22Rv1 (cell line): ENCODE measurements at regions not wholly inside any gene's neighbourhood (a gene's known extent, or its start where the extent isn't known, plus 50 kb on each side); places are given as distances from the start of the nearest gene placed in this dataset.

ENCODE experiments used
- H3K27ac ChIP-seq: fragments of 450-650 bp; 2 replicates; pipeline ENCODE4 v1.5.1; 2017
- ZFX ChIP-seq: fragments of 450-650 bp; IDR thresholded peaks from 2 replicates; pipeline ENCODE4 v1.6.1; 2017; ENCODE audit warnings: antibody characterized with exemption, borderline replicate concordance
- TF ChIP-seq, protein P1 (sequence below): fragments of 450-650 bp; IDR thresholded peaks from 2 replicates; pipeline ENCODE4 v1.5.1; 2017; ENCODE audit warnings: mild to moderate bottlenecking

GRCh38 chr2:13583609-13584008 lies 866.9 kb downstream of the TRIB2 start:
- TF ChIP-seq ZFX = no peak
- TF ChIP-seq, protein P1, sequence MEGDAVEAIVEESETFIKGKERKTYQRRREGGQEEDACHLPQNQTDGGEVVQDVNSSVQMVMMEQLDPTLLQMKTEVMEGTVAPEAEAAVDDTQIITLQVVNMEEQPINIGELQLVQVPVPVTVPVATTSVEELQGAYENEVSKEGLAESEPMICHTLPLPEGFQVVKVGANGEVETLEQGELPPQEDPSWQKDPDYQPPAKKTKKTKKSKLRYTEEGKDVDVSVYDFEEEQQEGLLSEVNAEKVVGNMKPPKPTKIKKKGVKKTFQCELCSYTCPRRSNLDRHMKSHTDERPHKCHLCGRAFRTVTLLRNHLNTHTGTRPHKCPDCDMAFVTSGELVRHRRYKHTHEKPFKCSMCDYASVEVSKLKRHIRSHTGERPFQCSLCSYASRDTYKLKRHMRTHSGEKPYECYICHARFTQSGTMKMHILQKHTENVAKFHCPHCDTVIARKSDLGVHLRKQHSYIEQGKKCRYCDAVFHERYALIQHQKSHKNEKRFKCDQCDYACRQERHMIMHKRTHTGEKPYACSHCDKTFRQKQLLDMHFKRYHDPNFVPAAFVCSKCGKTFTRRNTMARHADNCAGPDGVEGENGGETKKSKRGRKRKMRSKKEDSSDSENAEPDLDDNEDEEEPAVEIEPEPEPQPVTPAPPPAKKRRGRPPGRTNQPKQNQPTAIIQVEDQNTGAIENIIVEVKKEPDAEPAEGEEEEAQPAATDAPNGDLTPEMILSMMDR = no peak

GRCh38 chr2:13584020-13584419 lies 867.3 kb downstream of the TRIB2 start:
- no peak for TF ChIP-seq ZFX
- TF ChIP-seq, protein P1 = no peak
- no peak overlapping the region for H3K27ac ChIP-seq

More at GRCh38 chr2:13583609-13584008, 866.9 kb downstream of the TRIB2 start:
- no peak overlapping the region for H3K27ac ChIP-seq

GRCh38 chr2:13585732-13586131 lies 869.0 kb downstream of the TRIB2 start:
- TF ChIP-seq, protein P1 = no peak
- TF ChIP-seq ZFX = no peak
- H3K27ac ChIP-seq = no peak overlapping the region

GRCh38 chr2:13596233-13596632 lies 879.5 kb downstream of the TRIB2 start:
- TF ChIP-seq, protein P1 = no peak
- no peak for TF ChIP-seq ZFX
- H3K27ac ChIP-seq = no peak overlapping the region

DNA sequence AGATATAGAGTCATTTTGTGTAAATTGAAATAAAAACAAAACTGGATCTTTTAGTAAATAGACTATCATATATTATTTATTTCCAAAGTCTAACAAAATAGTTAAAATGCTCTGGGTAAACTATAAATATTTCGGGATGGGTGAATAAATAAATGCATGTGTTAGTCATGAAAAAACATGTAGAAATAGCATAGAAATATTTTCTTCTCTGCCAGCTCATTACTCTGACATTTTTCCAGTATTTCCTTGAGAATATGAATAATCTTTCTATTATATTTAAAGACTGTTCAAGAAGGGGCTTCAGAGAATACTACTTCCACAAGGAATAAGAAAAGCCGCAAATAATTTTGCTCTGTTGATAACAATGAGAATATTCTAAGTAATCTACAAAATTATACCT lies 880.4 kb downstream of the TRIB2 start:
- H3K27ac ChIP-seq = no peak overlapping the region
- TF ChIP-seq ZFX = no peak
- TF ChIP-seq, protein P1 = no peak

DNA sequence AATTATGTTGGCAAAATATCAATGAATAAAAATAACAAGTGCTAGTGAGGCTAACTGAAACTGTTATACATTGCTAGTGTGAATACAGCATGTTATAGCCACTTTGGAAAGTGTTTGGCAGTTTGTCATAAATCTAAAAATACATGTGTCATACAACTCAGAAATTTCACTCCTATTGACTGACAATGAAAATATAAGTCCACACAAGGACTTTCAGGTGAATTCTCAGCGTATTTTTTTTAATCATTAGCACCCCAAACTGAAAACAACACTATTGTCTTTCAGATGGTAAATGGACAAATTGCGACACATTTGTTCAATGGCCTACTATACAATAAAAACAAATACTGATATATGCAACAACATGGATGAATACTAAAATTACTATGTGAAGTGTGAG lies 884.8 kb downstream of the TRIB2 start:
- no peak overlapping the region for H3K27ac ChIP-seq

DNA sequence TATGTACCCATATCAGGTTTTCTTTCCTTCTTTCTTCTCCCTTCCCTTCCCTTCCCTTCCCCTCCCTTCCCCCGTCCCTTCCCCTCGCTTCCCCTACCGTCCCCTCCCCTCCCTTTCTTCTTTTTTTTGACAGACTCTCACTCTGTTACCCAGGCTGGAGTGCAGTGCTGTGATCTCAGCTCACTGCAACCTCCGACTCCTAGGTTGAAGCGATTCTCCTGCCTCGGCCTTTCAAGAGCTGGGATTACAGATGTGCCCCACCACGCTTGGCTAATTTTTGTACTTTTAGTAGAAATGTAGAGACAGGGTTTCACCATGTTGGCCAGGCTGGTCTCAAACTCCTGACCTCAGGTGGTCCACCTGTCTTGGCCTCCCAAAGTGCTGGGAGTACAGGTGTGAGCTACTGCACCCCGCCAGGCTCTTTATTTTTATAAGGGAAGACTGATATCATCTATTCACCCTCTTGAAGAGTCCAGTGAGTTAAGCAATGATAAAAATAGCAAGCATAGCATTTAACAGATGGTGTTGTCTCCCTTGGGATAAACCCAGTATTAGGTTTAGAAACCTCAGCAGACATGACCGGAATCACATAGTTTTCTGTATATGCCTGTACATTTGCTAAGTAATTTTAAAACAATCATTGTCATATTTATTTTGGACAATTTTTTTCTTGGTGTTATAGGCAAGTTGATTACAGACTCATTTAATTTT lies 888.4 kb downstream of the TRIB2 start:
- TF ChIP-seq, protein P1 = no peak
- no peak for TF ChIP-seq ZFX
- no peak overlapping the region for H3K27ac ChIP-seq

More for the DNA sequence above, 884.8 kb downstream of the TRIB2 start:
- TF ChIP-seq ZFX = no peak
- TF ChIP-seq, protein P1 = no peak
